Embryonic facial prominence (tissue), 1 donor: ENCODE measurements at regions not wholly inside any gene's neighbourhood (a gene's known extent, or its start where the extent isn't known, plus 50 kb on each side); places are given as distances from the start of the nearest gene placed in this dataset.
"Not testable (repeated sequence)": the region's sequence is repeated elsewhere in the genome, so short reads cannot be mapped to it uniquely, and the experiment has no call there.

Experiments used
- DNase-seq: peaks from one replicate; pipeline ENCODE4 v3.0.0-alpha.2; 2016; ENCODE audit errors: extremely low spot score

DNA sequence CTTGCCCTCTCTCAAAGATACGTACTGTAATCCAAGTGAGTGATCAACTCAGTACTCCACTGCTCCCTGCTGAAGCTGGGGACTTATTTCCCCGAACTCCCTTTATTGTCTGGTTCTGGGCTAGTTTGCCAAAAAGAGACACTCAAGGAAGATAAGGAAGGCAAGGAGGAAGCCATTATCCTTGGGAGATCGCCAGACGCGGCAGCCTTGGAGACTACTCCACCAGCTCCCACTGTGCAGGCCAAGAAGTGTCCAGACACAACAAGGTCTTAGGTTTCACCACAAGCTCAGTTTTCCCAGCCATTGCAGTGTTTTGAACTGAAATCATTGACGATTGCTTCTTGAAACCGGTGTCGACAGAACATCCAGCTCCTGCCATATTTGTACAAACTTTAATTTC lies 439.6 kb upstream of the UBE2E3 start:
- DNase-seq: no peak

DNA sequence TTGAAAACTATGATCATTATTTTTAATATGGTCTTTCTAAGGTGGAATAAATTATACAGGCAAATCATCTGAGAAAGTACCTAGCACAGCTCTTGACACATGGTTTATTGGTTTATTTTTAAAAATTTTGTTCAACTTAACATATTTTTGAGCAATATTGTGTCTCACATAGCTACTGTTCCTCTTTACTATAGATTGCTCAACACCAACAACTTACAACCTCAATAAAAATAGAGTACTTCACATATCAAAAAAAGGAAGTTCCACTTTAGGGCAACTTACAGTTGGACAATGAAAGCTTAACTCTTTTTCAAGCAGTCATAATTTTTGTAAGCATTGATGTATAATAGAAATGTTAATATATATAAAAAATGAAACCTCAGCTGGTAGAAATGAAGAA lies 440.9 kb upstream of the UBE2E3 start:
- DNase-seq: no peak

DNA sequence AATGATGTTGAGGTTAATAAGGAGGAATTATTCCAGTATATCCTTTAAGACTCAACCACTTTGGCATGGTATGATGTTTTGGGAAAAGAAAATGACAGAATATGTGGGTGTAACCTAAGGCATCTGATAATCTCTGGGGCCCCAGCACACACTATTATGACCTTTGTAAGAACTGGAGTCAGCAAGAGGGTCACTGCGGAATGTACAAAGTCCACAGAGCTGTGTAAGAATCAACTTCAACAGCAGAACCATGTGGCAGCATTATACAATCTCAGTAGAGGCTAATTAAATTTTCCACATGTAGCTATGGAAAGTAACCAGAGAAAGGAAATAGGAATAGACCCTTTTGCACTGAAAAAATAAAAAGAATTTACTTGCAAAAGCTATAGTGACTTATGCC lies 445.1 kb upstream of the UBE2E3 start:
- no peak for DNase-seq

DNA sequence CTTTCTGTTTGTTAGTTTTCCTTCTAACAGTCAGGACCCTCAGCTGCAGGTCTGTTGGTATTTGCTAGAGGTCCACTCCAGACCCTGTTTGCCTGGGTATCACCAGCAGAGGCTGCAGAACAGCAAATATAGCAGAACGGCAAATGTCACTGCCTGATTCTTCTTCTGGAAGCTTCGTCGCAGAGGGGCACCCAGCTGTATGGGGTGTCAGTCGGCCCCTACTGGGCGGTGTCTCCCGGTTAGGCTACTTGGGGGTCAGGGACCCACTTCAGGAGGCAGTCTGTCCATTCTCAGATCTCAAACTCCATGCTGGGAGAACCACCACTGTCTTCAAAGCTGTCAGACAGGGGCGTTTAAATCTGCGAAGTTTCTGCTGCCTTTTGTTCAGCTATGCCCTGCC lies 448.6 kb upstream of the UBE2E3 start:
- DNase-seq: not testable (repeated sequence)

DNA sequence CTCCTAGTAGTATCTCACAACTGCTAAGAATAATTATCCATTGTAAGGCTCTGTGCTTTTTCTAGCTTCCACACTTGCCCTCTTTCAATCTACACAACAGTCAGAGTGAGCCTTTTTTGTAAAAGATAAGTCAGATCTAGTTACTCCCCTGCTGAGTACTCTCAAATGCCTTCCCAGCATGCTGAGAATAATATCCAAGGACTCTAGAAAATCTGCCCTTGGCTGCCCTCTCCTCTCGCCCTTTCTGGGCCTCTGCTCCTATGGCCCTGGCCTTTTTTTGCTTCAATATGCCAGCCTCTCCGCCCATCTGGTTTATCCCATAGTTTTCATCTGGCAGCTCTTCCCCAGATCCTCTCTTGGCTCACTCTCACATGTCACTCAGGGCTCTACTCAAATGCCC lies 455.9 kb upstream of the UBE2E3 start:
- DNase-seq: no peak

DNA sequence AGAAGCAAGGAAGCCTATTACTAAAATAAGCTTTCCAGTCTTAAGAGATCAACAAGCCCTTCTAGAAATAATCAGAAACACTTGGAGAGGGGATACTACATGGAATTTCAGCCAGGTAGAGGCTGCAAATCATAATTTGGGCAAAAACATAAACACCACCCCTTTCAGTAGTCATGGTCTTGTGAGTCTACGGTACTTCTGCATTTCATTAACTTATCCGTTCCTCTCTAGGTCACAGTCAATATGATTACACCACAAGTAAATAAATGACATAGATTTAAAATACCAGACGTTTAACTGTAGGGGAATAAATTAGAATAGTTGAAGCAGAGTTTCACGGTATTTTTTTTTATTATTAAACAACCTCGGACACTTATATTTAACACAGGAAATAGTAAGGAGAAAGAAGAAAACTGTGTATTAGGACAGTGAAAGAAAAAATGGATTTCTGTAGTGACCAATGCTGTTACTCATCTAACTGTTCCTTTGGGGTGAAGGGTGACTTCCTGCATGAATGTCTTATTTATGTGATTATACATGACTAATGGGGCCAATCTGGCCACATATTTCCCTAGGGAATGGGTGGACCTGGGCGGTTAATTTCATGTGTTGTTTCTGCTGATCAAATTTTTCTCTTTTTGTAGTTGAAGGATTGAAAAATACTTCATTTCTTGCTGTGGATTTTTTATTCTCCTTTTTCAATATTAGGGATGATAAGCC lies 456.6 kb upstream of the UBE2E3 start:
- DNase-seq: no peak

DNA sequence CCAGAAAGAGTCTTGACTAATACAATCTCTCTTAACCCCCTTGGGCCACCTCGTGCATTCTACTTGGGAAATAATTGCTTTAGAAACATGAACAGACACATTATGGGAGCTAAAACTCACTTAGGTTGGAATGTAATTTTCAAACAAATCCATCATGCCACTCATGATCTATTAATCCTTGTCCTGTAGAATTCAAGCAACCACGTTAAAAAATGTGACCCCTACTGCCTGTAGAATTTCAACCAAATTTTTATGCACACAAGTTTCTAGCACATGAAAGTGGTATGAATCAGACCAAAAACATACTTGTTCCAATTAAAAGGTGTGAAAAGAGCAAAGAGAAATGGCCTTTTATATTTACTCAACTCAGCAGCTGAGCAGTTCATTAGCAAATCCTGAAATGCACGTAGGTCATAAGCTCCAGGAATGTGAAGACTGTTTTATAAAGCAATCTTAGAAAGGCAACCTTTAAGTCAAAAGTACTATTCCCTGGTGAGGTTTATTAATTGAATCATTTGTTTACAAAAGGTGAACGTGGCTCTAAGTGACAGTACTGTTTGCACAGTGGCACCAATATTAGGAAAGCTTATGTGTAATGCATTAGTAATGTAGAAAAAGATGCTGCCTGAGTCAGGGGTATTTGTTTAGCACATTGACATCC lies 459.4 kb upstream of the UBE2E3 start:
- DNase-seq: no peak

DNA sequence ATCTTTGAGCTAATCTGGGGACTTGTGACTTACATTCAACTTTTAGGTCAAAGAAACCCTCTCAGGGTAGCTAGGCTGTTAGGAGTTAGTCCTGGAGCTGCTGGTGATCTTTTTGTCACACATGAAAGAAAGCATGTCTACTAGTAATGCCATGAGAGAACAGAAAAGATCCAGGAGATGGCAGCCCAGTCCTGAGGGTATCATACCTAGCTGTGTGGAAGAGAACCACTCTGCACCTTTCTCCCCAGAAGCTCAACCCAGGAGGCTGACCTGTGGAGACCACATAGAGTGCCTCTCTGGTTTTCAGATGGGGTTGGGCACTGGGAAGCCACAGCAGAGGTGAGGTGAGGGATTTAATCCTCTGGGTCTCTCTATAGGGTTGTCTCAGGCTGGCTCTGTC lies 460.2 kb upstream of the UBE2E3 start:
- no peak for DNase-seq

DNA sequence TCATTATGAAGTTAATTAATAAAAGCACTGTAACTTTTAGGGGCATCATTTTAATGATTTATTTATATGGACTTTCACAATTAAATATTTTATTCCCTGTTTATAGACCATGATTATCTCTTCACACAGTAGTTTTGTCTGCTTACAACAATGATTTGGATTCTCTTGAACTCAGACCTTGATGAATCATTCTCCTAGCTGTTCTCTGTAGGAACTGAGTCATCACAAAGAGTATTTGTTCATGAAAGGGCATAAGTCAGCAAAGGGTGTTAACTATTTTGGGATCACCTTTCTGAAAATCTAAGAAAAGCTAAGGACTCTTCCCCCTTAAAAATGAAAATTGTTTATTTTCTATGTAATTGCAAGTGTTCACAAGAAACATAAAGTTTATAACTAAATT lies 461.1 kb upstream of the UBE2E3 start:
- DNase-seq: no peak

DNA sequence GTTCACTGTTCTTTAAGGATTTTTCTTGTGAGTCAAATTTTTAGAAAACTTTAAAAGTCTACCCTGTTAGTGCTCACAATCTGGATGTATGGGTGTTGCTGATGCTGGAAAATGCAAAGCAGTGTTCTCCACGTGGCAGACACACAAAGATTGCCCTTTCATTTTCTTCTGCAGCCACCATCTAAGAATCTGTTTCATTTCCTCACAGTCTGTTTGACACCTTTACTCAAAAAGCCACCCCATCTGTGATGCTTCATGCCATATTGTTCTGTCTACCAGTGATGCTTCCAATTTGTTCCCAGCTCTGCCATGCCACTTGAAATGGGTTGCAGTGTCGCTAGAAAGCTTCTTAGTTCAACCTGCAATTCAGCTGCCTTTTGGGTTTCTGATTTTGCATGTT lies 464.2 kb upstream of the UBE2E3 start:
- no peak for DNase-seq

DNA sequence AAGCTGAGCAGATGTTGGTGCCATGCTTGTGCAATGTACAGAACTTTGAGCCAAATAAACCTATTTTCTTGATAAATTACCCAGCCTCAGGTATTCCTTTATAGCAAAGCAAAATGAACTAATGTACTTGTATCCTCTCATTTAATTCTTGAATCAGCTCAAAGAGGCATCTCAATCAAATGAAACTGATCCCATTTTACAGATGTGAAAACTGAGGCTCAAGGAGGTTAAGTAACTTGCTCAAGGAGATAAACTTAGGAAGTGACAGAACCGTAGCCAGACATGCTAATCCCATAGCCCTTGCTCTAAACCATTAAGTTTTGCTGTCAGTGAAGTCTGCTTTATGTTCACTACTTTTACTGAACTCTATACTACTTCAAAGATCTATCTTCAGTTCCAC lies 467.0 kb upstream of the UBE2E3 start:
- DNase-seq: no peak

DNA sequence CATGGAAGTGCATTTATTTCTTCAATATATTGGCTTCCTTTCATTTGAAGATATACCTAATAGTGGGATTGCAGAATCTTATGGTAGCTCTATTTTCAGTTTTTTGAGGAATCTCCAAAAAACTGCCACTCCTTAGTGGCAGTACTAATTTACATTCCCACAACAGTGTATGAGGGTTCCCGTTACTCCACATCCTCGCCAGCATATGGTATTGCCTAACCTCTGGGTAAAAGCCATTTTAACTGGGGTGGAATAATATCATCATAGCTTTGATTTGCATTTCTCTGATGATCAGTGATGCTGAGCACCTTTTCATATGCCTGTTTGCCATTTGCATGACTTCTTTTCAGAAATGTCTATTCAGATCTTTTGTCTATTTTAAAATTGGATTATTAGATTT lies 471.9 kb upstream of the UBE2E3 start:
- DNase-seq: no peak

DNA sequence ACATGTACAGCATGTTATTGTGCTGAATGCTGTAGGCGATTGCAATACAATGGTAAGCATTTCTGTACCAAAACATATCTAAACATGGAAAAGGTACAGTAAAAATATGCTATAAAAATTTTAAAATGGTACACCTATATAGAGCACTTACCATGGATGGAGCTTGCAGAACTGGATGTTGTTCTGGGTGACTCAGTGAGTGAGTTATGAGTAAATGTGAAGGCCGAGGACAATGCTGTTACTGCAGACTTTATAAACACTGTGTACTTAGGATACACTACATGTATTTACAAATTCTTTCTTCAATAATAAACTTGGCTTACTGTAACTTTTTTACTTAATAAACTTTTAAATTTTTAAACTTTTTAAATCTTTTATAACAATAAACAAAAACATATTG lies 473.4 kb upstream of the UBE2E3 start:
- DNase-seq: no peak

DNA sequence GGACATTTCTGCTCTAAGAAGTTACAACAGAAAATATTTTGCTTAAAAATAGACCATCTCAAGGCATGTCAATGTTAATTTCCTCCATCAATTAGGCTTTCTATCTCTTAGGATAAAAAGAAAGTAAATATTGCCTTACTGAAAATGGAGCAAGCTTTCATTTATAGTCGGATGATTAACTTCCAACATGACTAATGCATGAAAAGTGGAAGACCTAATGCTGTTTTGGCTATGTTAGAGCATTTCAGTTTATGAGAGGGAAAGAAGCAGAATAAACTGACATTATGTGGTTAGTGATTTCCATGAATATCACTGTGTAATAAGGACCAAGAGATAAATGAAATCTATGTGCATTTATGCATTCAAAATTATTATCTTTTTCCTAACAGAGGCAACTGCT lies 475.2 kb upstream of the UBE2E3 start:
- DNase-seq: no peak

DNA sequence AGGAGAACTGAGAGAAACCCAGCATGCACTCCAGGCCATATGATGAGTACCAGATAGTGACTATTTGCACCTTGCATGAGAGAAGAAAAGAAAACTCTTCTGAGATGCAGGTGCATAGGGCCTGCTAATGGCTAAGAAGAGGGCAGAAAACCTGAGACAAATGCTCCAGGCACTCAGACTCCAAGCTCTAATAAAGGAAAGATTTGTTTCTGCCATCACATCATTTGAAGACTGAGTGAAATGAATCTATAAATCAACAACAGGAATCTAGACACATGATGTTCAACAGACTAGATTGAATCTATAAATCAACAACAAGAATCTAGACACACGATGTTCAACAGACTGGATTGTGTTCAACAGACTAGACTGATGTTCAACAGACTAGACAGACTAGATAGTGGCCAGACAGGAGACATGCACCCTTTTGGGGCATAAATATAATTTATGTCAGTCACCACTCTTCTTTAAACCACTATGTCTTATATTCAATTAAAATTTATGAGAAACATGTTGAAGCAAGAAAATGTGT lies 482.7 kb upstream of the UBE2E3 start:
- DNase-seq: no peak

DNA sequence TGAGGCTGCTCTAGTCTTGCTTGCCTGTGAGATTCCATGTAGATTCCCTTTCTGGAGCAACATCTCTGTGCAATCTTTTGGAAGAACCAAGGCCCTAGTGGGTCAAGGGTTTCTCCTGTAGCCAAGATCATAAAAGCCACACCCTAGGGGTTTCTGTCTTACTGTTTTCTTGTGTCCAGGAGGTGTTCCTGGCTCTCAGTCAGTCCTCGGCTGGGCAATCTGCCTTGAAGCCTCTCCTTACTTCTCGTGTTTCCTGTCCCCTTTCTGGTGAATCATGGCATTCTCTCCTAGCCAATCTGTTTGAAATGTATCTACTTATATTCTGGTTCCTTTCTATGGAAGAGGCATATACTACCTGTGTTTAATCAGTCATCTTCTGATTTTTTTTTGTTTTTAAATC lies 484.8 kb upstream of the UBE2E3 start:
- no peak for DNase-seq

DNA sequence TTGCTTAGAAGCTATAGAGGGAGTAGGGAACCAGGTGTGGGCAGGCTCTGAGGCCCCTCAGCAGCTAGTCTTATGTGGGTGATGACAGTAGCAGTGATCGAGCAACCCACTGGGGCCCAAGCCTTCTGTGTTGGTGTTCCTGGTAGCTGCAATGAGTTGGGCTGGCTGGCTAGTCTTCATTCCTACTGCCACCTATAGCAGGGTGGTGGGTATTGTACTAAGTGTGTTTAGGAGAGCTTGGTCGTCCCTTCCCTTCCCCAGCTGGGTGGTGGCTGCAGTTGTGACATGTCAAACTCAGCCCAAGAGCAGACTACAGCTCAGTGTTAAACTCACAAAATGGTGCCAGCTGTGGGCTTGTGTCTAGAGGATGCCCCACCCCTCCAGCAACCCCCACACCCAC lies 486.1 kb upstream of the UBE2E3 start:
- no peak for DNase-seq

DNA sequence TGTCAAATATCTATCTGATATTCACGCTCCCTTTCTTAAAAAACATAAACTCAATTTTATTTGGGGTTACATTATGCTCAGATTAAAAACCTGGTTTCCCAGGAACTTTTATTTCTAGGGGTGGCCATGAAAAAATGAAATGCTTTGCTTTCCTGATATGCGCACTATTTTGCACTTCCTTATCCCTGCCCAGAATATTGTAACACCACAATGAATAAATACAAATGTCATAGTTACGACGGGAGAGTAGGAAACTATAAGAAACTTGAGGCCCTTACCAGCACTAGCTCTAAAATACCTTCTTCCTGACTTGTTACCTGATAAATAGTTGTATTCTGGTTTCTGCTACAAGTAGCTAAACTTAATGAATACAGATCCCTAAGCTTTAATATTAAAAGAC lies 475.6 kb upstream of the CWC22 start:
- no peak for DNase-seq

DNA sequence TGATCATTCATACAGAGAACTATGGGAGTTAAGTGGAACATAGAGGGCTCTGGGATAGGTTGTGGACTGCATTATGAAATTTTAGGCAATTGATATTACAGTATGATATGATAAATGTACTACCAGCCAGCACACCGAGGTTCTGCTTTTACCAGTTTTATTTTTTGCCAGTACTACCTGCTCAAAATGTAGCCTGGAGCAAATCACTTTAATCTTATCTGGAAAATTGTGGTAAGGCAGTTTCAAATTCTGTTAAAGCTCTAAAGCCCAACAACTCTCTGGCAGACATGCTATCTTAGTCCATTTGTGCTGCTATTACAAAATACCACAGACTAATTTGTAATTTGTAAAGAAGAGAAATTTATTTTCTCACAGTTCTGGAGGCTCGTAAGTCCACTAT lies 474.9 kb upstream of the CWC22 start:
- no peak for DNase-seq

DNA sequence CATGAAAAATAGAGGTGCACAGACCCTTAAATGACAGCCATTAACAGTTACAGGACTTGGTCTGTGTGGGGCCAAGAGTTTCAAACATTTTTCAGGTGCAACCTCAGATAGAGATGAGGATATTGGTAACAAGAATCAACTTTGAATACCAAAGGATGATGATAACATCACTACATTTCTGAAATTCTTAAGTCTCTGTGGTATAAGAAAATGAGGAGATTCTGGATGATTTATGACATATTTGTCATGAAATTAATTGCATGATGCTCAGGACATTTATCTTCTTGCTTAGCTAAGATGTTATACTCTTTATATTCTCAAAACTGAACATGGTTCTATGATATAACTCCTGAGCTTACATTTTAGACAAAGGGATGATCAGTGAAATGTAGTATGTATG lies 471.8 kb upstream of the CWC22 start:
- no peak for DNase-seq

DNA sequence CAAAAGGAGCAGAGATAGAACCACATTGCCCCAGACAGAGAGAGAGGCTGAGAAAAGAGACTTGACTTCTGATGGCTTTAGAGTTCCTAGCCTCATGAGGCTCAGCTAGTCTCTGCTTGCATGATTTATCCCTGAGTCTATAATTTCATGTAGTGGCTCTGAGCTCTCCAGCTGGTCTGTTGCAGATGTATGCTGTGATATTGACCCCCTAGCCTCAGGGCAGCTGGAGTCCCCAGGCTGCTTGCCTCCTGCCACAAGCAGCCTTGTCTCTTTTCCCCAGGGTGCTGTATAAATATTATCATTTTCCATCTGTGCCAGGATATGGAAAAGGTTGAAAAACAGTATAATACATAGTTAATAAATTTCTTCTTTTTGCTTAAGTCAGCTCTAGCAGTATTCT lies 467.6 kb upstream of the CWC22 start:
- no peak for DNase-seq

DNA sequence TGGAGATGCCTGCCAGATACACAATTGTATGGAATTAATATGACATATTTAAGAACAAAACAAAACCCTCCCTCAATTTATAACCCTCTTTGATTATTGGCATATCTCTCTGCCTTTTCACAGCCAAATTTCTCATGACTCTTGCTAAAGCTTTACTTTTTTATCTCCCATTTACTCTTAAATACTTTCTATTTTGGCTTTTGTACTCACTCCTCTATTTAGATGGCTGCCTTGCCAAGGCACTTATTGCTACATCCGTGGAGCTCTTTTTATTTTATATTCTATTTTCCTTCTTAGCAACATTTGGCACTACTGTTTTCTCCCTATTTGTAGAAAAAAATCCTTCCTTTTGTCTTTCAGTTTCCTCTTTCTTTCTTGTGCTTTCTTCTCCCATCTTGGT lies 466.4 kb upstream of the CWC22 start:
- DNase-seq: no peak

DNA sequence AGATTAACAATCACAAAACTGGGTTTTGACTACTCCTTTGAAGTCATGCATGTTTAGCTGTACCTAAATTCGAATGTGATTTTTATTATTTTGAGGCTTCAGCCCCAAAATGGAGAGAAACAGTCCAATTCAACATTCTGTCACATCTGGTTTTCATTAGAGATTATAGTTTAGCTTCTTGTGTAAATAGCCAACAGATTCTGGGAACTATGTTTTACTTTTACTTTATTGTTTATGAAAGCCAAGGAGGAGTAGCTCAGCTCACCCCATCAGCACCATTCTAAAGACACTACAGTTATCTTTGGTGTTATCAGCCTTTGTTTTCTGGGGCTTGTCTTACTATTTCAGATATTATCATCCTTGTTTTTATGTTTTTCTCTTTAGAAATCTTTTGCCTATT lies 465.0 kb upstream of the CWC22 start:
- DNase-seq: peak; percentile 27

DNA sequence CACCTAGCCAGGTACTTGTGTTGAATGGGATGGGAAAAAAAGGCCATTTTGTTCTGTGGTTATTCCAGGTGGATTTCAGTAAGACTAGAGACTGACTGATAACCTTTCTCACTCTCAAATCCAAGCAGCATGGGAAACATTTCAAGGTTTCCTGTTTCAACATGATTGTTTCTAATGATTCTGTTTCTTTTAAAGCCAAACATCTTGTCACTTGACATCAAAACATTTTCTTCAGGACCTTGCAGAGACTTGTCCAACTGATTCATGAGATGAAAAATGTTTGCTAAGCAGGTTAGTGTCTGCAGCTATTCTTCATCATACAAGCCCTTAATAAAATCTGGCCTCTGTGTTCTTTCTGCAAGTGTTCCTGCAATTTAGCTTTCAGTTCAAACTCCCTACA lies 456.5 kb upstream of the CWC22 start:
- no peak for DNase-seq
